ENCODE measurements at regions not wholly inside any gene's neighbourhood (a gene's known extent, or its start where the extent isn't known, plus 50 kb on each side); places are given as distances from the start of the nearest gene placed in this dataset.

- TF ChIP-seq CTCF (conservative IDR thresholded peaks at IDR 0.05 in 1 of 2, IDR thresholded peaks at IDR 0.05 in 1 of 2; ENCODE audit: extremely low read depth in 1 of 2, insufficient read depth in 1 of 2, low read depth in 1 of 2, low read length in 2 of 2), result no peak
- TF ChIP-seq EZH2 (IDR thresholded peaks at IDR 0.05; ENCODE audit: borderline replicate concordance, low read length), result no peak
Observed at GRCh38 chr1:56061824-56062223, 517.5 kb downstream of the PLPP3 start.

Data from mammary epithelial cell (primary cell).